ENCODE measurements at regions not wholly inside any gene's neighbourhood (a gene's known extent, or its start where the extent isn't known, plus 50 kb on each side); places are given as distances from the start of the nearest gene placed in this dataset.

DNA sequence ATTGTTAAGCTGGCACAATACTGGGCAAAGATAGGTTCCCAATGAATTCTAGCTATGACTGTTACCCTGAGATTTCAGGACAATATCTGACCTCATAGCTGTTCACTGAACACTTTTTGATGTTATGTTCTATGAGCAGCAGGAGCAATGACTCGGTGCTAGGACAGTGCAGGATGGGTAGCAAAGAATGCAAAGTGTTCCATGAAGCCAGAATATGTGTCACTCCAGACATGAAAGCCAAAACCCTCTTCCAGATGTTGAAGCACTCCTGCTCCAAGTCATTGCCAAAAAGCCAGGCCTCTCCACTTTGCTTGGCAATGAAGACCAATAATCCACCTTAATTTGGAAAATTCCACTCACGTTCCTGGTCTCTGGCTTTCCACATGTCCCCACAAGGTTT lies 300.9 kb upstream of the CPEB2 start:
- in situ Hi-C loops (cut with MboI; ENCODE audit: low pct_unique_long_range_greater_than_20kb, low sequenced_read_pairs), result no loop called here
- no peak for DNase-seq

DNA sequence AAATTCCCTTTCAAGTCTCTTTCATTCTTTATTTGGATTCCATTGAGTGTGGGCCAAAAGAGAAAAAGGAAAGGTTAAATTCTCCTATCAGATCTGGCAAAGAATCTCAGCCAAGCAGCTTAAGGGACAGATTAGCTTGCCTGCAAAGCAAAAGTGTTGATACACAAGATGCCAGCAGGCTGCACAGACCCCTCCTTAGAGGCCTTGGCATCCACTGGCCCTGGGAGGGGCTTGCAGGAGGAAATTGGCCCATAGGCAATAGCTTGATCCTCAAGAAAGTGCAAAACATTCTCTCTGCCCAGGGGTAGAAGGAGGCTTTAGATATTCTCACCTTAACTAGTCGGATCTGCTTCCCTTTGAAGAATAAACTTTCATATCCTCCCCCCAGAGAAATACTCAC lies 300.4 kb upstream of the CPEB2 start:
- in situ Hi-C loops (cut with MboI; ENCODE audit: low pct_unique_long_range_greater_than_20kb, low sequenced_read_pairs), result no loop called here
- DNase-seq, result no peak

GRCh38 chr4:14708574-14708973 lies 293.7 kb upstream of the CPEB2 start:
- in situ Hi-C loops (cut with MboI; ENCODE audit: low pct_unique_long_range_greater_than_20kb, low sequenced_read_pairs), result no loop called here
- DNase-seq, result no peak

GRCh38 chr4:14711259-14711658 lies 291.0 kb upstream of the CPEB2 start:
- in situ Hi-C loops (cut with MboI; ENCODE audit: low pct_unique_long_range_greater_than_20kb, low sequenced_read_pairs), result no loop called here

GRCh38 chr4:14716691-14717090 lies 285.6 kb upstream of the CPEB2 start:
- in situ Hi-C loops (cut with MboI; ENCODE audit: low pct_unique_long_range_greater_than_20kb, low sequenced_read_pairs), result no loop called here

More at GRCh38 chr4:14711259-14711658, 291.0 kb upstream of the CPEB2 start:
- no peak for DNase-seq

GRCh38 chr4:14719053-14719452 lies 283.2 kb upstream of the CPEB2 start:
- DNase-seq, result no peak
- in situ Hi-C loops (cut with MboI; ENCODE audit: low pct_unique_long_range_greater_than_20kb, low sequenced_read_pairs), result no loop called here

More at GRCh38 chr4:14716691-14717090, 285.6 kb upstream of the CPEB2 start:
- no peak for DNase-seq

GRCh38 chr4:14726441-14726840 lies 275.8 kb upstream of the CPEB2 start:
- DNase-seq, result no peak

DNA sequence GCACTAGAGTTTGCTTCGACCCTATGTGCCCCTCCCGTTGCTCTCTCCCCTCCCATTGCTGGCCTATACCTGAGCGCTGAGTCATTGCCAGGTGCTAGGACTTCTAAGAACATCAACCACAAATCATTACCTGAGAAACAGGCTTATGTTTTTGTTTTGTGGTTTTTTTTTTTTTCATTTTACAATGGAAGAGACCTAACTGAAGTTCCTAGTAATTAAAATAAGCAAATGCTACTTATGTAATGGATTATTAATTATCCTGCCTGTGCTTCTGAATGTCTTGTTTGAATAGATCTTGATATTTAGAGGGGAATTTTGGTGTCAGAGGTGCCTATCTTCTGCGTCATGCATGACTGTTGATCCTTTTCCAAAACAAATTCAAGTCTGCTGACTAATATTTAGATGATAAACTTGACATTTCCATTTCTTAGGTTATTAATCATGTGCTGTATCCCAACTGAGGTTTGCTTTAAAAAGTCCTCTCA lies 275.4 kb upstream of the CPEB2 start:
- in situ Hi-C loops (cut with MboI; ENCODE audit: low pct_unique_long_range_greater_than_20kb, low sequenced_read_pairs), result no loop called here
- DNase-seq, result no peak

More at GRCh38 chr4:14726441-14726840, 275.8 kb upstream of the CPEB2 start:
- in situ Hi-C loops (cut with MboI; ENCODE audit: low pct_unique_long_range_greater_than_20kb, low sequenced_read_pairs), result no loop called here

DNA sequence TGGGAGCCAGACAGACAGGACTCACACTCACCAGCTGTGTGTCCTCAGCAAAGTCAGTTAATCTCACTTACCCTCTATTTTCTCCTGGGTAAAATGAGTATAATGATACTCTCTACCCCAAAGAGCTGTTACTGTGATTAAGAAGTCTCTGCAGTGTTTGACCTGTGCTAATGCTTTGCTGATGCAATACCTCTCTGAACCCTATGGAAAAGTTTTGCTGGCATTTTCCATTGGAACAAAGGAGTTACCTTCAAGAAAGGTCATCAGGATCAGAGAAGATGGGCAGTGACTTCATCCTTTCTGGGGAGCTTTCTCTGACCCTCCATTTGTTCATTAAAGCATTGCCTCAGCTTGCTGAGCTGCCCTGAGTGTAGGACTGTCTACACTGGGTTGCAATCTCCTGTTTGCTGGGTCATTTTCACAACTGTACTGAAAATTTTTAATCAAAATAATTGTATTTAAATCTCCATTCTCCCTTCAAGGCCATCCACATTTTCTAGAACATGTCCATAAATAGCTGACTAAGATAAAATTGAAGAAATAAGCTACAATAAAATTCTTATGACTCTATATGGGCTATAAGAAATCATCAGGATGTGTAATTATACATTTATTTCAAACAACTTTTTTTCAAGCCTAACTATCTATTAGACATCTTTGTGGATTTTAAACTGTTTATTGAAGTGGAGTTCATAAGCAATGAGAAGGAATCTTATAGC lies 272.8 kb upstream of the CPEB2 start:
- in situ Hi-C loops (cut with MboI; ENCODE audit: low pct_unique_long_range_greater_than_20kb, low sequenced_read_pairs), result no loop called here
- DNase-seq, result no peak

DNA sequence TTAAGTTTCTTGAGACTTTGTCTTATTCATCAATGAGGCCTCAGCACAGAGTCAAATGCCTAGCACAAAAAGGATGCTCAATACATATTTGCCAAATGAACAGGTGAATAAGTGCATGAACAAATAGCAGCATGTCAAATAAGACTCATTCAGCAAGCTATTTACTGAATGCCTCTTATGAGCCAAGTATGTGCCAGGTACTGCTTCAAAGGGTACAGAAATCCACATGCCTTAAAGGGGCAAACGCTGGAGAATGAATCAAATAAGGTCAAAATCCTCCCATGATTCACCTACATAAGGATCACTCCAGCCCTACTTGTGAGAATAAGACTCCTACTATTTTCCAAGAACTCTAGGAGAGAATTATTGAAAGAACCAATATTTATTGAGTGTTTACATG lies 260.2 kb upstream of the CPEB2 start:
- in situ Hi-C loops (cut with MboI; ENCODE audit: low pct_unique_long_range_greater_than_20kb, low sequenced_read_pairs), result no loop called here
- DNase-seq, result no peak

GRCh38 chr4:14743172-14743571 lies 259.1 kb upstream of the CPEB2 start:
- in situ Hi-C loops (cut with MboI; ENCODE audit: low pct_unique_long_range_greater_than_20kb, low sequenced_read_pairs), result no loop called here
- no peak for DNase-seq

- DNase-seq, result no peak
- in situ Hi-C loops (cut with MboI; ENCODE audit: low pct_unique_long_range_greater_than_20kb, low sequenced_read_pairs), result no loop called here
Measured at GRCh38 chr4:14743601-14744000, 258.7 kb upstream of the CPEB2 start.

DNA sequence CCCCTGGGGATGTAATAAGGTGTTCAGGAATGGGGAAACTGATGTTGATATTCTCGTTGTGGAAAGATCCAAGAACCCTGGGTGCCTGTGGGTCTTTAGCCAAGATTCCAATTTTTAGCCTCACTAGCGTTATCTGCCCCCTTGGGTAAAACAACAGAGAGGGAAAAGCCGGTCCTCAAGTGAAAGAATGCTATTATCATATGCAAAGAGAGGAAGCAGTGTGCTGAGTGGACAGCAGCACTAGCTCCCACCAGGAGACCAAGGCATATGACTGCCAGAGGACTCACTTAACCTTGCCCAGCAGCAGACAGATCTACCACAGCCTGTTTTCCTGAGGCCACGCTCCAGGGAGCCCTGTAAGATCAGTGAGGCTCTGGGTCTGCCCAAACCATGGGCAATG lies 257.9 kb upstream of the CPEB2 start:
- in situ Hi-C loops (cut with MboI; ENCODE audit: low pct_unique_long_range_greater_than_20kb, low sequenced_read_pairs), result no loop called here
- no peak for DNase-seq

DNA sequence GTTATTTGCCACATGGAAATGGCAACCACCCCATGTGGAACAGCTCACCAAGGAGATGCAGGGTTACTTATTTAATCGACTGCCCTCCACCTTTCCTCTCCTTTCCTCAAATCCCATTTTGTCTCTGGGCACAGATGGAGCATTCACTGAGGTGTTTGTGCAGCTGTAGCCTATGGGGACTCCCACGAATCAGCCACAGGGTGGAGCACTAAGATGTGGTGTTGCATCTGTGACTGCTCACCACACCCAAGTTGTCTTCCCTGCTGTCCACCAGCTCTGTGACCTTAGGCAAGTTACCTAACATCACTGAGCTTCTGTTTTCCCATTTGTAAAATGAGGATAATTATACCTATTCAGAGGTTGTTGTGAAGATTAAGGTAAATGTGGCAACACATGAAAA lies 252.4 kb upstream of the CPEB2 start:
- peak; percentile 9 for DNase-seq
- in situ Hi-C loops (cut with MboI; ENCODE audit: low pct_unique_long_range_greater_than_20kb, low sequenced_read_pairs), result no loop called here

DNA sequence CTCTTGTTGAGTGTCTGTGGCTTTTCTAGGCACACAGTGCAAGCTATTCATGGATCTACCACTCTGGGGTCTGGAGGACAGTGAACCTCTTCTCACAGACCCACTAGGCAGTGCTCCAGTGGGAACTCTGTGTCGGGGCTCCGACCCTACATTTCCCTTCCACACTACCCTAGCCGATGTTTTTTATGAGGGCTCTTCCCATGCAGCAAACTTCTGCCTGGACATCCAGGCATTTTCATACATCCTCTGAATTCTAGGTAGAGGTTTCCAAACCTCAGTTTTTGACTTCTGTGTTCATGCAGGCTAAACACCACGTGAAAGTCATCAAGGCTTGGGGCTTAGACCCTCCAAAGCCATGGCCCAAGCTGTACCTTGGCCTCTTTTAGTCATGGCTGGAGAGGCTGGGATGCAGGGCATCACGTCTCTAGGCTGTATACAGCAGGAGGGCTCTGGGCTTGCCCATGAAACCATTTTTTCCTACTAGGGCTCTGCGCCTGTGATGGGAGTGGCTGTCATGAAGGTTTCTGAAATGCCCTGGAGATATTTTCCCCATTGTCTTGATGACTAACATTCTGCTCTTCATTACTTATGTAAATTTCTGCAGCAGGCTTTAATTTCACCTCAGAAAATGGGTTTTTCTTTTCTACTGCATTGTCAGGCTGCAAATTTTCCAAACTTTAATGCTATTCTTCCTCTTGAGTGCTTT lies 249.8 kb upstream of the CPEB2 start:
- DNase-seq, result no peak
- in situ Hi-C loops (cut with MboI; ENCODE audit: low pct_unique_long_range_greater_than_20kb, low sequenced_read_pairs), result no loop called here

DNA sequence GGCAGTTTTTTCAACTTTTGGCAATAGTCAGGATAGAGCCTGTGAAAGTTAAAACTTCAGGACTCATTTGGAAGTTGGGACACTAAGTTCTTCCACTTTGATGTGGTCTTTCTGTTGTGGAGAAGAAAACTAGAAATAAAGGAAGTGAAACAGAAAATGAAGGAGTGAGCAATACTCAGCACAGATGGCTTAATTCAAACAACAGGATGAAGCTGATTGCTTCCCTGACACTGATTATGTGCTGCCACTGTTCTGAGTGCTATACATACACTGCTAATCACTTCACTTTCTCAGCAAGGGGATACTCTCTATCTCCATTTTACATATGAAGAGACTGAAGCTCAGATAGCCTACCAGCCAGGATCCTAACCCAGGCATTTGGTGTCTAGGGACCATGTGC lies 235.1 kb upstream of the CPEB2 start:
- no peak for DNase-seq

GRCh38 chr4:14768449-14768848 lies 233.8 kb upstream of the CPEB2 start:
- no peak for DNase-seq
- in situ Hi-C loops (cut with MboI; ENCODE audit: low pct_unique_long_range_greater_than_20kb, low sequenced_read_pairs), result no loop called here

More for the DNA sequence above, 235.1 kb upstream of the CPEB2 start:
- in situ Hi-C loops (cut with MboI; ENCODE audit: low pct_unique_long_range_greater_than_20kb, low sequenced_read_pairs), result no loop called here

- no peak for DNase-seq
- in situ Hi-C loops (cut with MboI; ENCODE audit: low pct_unique_long_range_greater_than_20kb, low sequenced_read_pairs), result no loop called here
Measured at GRCh38 chr4:14769993-14770392, 232.3 kb upstream of the CPEB2 start.

GRCh38 chr4:14771094-14771493 lies 231.2 kb upstream of the CPEB2 start:
- no peak for DNase-seq
- in situ Hi-C loops (cut with MboI; ENCODE audit: low pct_unique_long_range_greater_than_20kb, low sequenced_read_pairs), result no loop called here

- no peak for DNase-seq
- in situ Hi-C loops (cut with MboI; ENCODE audit: low pct_unique_long_range_greater_than_20kb, low sequenced_read_pairs), result no loop called here
Measured at GRCh38 chr4:14771504-14772175, 230.6 kb upstream of the CPEB2 start.

Measured in KBM-7 (cell line).